A673 (cell line): ENCODE measurements at regions not wholly inside any gene's neighbourhood (a gene's known extent, or its start where the extent isn't known, plus 50 kb on each side); places are given as distances from the start of the nearest gene placed in this dataset.

Source experiments
- CTCF ChIP-seq: fragments of 300-800, 200-600 bp; sonication (generic); conservative IDR thresholded peaks from 2 replicates; pipeline ENCODE4 v1.5.1; 2017; ENCODE audit warnings: low read depth, mild to moderate bottlenecking, antibody characterized with exemption, low read length, moderate library complexity, mixed read lengths
- EZH2 ChIP-seq: fragments of 200-600 bp; sonication (generic); IDR thresholded peaks from 2 replicates; pipeline ENCODE4 v1.6.1; 2017; ENCODE audit warnings: borderline replicate concordance, low read depth, mild to moderate bottlenecking, mixed read lengths, antibody characterized with exemption, low read length; ENCODE audit not compliant: poor library complexity, severe bottlenecking

- no peak for TF ChIP-seq CTCF
- TF ChIP-seq EZH2, result no peak
Observed at GRCh38 chr12:124436366-124436765, 131.0 kb downstream of the NCOR2 start.
